Uterus (tissue), 2 donors: ENCODE measurements at regions not wholly inside any gene's neighbourhood (a gene's known extent, or its start where the extent isn't known, plus 50 kb on each side); places are given as distances from the start of the nearest gene placed in this dataset.

Source experiments
- POLR2A ChIP-seq, 2 donors: fragments of 450-650 bp; IDR thresholded peaks; one replicate each; pipeline ENCODE4 v1.6.1; 2016; ENCODE audit warnings: antibody characterized with exemption in 2 of 2, mild to moderate bottlenecking in 1 of 2, moderate library complexity in 1 of 2
- TF ChIP-seq, protein P1 (sequence below), 4 experiments: fragments of 200-600 bp in 2 of 4; fragments of 450-650 bp in 2 of 4; sonication (generic) in 2 of 4; IDR thresholded peaks; one replicate each; pipeline ENCODE4 v1.5.1; 2016 to 2019; ENCODE audit warnings: antibody characterized with exemption in 4 of 4, mild to moderate bottlenecking in 2 of 4, moderate library complexity in 1 of 4

DNA sequence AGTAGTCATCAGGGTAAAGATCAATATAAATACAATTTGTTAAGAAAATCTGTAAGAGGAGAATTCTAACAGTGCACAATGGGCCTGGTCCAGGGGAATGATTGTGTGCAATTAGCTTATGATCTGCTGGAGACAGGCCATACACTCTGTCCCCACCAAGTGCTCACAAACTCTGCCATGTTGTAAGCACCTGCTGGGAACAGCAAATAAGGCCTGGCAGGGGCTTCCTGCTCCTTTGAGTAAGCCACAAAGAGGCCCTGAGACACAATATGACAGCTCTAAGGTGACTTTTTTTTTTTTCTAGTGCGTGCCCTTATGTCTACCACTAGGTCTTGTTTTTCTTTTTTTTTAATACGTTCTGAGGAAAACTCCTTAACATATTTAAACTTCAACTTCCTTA is 866.3 kb upstream of the PCDH7 start:
- TF ChIP-seq, protein P1, sequence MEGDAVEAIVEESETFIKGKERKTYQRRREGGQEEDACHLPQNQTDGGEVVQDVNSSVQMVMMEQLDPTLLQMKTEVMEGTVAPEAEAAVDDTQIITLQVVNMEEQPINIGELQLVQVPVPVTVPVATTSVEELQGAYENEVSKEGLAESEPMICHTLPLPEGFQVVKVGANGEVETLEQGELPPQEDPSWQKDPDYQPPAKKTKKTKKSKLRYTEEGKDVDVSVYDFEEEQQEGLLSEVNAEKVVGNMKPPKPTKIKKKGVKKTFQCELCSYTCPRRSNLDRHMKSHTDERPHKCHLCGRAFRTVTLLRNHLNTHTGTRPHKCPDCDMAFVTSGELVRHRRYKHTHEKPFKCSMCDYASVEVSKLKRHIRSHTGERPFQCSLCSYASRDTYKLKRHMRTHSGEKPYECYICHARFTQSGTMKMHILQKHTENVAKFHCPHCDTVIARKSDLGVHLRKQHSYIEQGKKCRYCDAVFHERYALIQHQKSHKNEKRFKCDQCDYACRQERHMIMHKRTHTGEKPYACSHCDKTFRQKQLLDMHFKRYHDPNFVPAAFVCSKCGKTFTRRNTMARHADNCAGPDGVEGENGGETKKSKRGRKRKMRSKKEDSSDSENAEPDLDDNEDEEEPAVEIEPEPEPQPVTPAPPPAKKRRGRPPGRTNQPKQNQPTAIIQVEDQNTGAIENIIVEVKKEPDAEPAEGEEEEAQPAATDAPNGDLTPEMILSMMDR (IDR thresholded peaks at IDR 0.05) = no peak
- no peak for TF ChIP-seq POLR2A (IDR thresholded peaks at IDR 0.05)
